HG02798 (cell line): ENCODE measurements at regions not wholly inside any gene's neighbourhood (a gene's known extent, or its start where the extent isn't known, plus 50 kb on each side); places are given as distances from the start of the nearest gene placed in this dataset.

ENCODE experiments used
- ATAC-seq: cut with Tn5 transposase; IDR thresholded peaks from one replicate; pipeline ENCODE4 v1.9.1; 2021; ENCODE audit warnings: mild to moderate bottlenecking; ENCODE audit not compliant: unreplicated experiment, poor library complexity

DNA sequence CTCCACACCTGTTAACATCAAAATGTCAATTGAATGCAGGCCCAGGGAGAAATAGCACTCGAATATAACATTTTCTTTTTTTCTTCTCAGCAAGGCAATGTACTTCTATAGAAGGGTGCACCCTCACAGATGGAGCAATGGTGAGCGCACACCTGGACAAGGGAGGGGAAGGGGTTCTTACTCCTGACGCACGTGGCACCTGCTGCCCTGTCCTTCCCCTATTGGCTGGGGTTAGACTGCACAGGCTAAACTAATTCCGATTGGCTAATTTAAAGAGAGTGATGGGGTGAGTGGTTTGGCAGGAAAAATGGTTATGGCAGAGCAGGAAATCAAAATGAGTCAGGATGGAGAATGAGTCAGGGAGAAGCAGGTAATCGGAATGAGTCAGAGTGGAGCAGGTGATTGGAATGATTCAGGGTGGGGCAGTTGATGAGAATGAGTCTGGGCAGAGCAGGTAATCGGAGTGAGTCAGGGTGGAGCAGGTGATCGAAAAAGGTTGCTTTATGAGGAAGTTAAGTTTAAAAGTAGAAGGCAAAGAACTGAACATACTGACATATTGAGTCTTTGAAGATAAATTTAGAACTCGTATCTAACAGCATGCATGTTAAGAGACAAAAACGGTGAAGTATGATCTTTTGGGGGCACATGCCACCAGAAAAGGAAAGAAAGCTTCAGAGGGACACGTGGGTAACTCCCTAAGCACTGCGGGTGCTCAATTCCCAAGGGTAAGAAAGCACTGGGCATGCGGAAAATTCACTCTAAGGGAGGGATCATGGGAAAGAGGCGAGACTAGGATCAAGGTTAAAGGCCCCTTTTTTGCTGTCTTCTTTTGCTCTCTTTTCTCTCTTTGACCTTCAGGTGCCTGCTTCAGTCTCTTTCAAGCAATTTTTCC lies 72.9 kb upstream of the GALNT15 start:
- no peak for ATAC-seq

DNA sequence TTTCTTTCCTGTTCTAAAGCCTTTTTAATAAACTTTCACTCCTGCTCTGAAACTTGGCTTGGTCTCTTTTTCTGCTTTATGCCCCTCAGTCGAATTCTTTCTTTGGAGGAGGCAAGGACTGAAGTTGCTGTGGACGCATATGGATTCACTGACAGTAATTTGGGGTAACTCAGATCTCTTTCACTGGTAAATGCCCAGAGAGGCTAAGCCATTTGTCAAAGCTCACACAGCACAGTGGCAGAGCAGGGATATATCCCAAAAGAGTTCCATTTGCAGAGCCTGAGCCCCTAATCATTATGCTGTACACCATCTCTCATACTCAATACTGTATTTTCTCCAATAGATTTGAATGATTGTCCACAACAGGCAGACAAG lies 72.3 kb upstream of the GALNT15 start:
- ATAC-seq, result no peak

DNA sequence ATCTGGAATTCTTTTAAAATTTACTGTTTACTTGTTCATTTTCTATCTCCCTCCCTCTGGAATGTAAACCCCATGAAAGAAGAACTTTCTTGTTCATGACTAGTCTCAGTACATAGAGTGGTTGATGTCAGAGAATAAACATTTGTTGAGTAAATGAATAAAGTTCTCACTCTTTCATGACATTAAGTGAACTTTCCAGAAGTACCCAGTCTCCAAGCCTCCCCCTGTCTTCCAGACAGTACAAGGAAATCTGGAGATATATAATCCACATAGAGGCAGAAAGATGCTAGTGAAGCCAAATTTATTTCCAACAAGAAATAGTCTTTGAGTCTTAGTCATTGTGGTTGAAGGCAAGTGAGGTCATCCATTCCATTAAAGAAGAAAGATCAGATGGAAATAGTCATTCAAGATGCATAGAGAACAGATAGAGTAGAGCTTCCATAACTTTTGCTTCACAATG lies 71.5 kb upstream of the GALNT15 start:
- ATAC-seq, result no peak

DNA sequence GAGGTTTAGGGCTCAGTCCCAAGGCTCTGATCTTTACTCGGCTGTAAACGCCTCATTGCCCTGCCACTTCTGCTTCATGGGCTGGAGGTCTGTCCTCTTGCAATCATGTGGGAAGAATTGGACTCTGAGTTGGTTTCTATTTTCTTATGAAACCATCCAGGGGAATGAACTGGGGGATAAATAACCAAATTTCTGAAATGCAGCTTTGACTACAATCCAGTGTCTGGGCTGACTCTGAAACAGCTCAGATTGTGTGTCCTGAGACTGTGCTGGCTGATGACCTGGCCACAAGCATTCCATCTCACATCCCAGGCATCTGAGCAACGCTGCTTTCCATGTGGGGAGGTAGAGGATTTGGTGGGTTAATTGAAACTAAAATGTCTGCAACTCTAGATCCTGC lies 71.0 kb upstream of the GALNT15 start:
- no peak for ATAC-seq

DNA sequence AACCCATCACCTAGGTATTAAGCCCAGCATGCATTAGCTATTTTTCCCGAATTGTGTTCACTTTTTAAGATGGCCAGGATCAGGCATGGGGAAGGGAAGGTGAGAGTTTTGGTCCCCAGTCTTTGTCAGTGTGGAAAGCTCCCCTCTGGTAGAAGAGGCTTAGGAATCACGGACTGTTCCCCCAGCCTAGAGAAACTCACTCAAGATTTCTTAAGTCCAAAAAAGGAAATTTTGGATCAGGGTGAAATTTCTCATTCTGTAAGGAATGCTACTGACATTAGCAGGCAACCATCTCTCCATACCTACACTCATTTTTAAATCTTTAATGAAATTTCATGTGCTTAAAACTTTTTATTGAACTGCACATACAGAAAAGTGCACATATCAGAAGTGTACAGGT lies 70.3 kb upstream of the GALNT15 start:
- ATAC-seq, result no peak

DNA sequence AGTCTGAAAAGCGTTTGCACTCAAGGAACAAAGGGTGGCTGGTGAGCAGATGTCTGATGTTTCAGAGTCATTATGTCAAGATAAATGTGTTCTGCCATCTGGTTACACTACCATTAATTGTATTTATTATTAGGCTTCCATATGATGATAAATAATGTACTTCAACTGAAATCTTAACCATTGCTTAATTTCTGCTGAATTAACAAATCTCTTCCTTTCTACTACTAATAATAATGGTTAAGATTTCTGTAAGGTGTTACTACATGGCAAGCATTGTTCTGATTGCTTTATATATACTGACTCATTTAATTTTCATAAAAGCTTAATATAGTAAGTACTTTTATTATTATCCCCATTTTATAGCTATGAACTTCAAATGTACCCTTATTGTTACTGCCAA lies 68.4 kb upstream of the GALNT15 start:
- ATAC-seq, result no peak

DNA sequence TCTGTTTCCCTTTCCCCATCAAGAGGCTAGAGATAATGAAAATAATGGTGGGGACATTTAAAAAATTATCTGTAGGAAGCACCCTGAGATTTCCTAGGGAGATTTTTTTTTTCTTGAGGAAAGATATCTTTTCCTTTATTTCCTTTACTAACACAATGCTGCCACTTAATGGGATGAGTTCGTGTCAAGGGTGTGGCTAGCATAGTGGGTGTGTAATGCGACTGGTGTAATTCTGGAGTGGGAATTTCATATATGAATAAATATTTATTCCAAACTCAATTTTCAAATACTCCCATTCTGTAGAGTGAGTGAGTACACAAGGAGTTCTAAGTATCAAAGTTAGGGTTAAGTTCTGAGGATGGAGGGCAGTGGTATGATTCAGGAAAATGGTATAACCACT lies 66.1 kb upstream of the GALNT15 start:
- ATAC-seq, result no peak

DNA sequence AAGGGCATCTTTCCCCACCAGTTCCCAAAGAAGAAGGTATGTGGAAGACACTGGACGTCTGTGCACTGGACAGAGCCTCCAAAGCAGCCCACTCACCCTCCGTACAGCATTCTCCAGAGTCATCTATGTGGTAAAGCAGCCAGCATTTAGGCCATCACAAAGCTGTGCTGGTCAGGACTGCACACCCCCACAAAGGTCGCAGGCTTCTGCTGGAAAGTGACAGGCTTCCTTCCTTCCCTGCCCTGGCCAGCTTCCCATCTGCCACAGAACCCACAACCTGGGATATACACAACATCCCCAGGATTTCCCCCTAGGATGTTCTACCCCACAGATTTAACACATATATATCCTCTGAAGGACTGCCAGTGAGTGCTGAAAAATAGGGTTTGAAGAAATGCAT lies 64.6 kb upstream of the GALNT15 start:
- ATAC-seq, result no peak

DNA sequence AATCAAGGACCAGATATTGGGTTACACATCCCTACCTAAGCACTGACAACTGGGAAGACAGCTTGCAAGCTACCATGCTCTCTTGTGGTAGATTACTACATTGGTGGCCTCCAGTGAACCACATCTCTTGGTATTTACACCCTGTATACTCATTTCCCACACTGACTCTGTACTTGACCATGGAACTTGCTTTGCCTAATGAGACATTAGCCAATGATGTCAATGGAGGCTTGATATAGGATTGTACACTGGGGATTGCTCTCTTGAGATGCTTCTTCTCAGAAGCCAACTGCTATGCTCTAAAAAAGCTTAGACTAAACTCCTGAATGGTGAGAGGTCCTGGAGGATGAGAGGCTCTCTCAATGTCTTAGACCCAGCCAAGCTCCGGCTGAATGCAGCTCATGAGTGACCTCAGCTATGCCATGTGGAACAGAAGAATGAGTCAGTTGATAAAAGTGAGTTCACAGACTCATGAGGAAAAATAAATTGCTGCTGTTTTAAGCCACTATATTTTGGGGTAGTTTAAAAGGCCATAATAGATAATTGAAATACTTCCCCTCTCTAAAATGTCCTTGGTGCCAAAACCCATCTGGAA lies 61.5 kb upstream of the GALNT15 start:
- no peak for ATAC-seq

DNA sequence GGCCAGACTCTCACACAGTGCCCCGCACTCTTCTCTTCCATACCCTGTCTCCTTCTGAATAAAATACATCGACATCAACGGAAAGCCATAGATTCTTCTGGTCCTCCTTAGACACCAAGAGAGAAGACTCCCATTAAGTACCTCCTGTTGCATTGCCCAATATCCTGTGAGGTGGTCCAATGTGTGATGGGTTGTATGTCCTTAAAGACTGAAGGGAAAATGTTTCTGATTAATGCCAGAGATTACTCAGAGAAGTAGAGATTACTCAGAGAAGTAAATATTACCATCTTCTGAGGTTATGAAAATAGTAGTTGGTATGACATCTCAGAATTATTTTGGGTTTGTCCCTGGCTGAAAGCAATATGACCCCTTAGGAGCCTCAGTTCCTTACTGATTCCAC lies 60.8 kb upstream of the GALNT15 start:
- ATAC-seq, result no peak

DNA sequence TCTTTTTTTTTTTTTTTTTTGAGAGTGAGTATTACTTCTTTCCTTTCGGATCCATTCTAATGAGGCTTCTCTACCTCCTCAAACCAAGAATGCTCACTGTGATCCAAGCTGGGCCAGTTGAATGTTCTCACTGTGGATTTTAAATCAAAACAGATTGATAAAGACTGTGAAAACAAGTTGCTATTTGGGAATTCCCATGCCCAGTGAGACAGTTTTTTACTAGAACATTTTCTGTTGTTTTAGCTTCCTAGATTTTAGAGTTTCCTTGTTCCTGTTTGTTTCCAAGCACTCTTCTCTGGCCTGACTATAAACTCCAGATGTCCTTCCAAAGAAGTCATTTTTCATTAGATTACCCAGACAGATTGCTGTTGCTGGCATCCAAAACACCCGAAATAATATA lies 60.1 kb upstream of the GALNT15 start:
- ATAC-seq, result no peak

DNA sequence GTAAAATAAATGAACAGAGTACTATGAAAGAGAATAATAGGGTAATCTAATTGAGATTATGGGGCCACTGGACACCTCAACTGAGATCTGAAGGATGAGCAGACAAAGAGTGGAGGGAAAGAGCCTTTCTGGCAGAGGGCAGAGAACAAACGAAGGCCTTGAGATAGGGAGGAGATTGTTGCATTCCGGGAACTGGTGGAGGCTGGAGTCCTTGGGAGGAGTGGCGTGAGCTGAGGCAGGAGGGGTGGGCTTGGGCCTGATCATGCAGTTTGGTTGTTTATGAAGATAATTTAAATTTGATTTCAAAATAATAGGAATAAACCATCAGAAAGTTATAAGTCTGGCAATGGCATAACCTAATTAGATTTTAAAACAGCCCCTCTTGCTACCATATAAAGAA lies 59.5 kb upstream of the GALNT15 start:
- ATAC-seq, result no peak

DNA sequence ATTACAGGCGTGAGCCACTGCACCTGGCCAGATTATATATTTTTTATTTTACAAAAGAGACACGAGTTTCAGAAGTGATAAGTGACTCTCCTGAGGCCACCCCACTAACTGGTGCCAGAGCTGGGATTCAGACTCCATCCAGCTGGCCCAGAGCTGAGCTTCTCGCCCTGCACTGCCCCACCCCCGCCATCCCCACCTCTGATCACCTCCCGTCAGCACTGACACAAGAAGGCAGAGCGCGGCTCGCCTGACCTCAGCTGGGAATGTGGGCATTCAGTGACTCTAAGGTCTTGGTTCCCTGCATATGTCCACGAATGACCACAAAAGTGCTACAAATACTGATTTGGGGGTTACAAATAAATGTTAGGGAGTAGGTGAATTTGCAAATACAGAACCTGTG lies 56.1 kb upstream of the GALNT15 start:
- no peak for ATAC-seq

DNA sequence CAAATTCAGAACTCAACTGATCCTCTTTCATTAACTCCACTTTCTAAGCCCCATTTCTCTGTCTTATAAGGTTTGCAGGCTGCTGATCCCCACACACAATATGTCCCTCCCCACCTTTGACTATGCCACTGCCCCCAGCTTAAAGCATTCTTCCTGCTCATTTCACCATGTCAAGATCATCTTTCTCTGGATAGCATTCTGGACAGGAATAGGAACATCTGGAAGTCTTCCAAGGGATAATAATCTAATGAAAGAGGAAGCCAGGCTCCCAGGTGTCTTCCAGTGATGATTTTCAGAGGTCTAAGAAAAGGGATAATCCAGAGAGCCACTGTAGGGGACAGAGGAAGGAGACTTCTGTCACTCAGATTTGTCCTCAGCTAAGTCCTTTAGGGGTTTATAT lies 54.6 kb upstream of the GALNT15 start:
- ATAC-seq, result no peak

DNA sequence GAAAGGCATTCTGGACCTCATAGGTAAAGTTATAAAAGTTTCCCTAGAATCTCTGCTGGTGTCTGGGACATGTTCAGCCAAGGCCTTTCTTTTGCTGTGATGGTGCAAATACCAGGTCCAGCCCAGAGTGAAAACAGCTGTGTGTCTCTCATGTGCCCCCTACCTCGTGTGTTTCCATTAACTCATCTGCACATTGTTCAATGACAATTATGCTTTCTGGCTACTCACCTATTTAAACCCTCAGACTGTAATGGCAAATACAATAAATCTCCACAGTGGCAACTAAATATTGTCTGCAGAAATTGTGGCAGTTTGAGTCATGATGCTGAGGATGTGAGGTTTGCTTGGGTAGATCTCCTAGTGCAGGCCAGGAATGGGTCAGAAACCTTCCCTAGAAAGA lies 53.1 kb upstream of the GALNT15 start:
- ATAC-seq, result no peak

DNA sequence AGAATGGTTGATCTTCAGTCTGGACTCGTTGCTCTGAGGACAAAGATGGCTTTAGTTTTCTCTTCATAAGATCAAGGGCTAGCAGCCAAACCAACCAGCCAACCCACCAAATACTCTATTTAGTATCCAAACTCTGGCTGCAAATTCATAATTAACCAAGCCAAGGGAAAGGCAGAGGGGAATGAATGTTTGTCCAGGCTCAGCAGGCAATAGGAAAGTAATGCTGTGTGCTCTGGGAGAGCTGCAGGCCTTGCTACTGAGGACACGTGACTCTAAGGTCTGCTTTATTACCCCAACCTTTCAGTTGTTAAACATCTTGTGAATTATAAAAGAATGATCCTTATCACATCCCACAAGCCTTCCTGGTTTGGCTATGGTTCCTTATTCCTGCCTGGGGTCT lies 52.3 kb upstream of the GALNT15 start:
- ATAC-seq, result no peak

DNA sequence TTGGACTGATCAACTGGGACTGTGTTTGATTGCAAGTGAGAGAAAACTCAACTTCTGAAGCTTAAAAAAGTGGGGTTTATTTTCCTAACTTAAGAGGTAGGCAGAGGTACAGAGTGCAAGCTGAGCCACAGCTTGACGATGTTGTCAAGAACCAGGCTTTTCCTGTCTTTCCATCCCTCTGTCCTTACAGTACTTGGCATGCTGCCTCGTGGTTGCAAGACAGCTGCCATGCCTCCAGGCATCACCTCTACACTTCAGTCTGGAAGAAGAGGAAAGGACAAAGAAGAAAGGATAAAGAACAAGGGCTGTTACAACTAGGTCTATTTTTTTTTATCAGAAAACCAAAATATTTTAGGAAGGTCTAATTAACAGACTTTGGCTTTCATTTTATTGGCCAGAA lies 51.8 kb upstream of the GALNT15 start:
- ATAC-seq, result no peak

DNA sequence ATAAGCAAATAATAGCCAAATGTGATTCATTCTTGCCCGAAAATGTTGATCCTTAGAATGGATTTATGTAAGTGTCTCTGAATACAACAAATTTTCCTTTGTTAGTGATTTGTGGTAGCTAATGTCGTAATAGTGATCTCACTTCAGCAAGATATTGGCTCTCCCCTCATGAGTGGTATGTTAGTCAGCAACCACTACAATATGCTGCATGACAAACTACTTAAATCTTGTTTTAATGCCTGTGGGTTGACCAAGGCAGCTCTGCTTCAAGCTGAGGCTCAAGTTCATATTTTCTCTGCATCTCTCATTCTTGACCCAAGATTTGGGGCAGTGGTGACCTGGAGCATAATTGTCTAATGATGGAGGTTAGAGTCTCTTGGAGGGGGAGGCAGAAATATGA lies 49.8 kb upstream of the GALNT15 start:
- no peak for ATAC-seq
